GM18505 (cell line): ENCODE measurements at regions not wholly inside any gene's neighbourhood (a gene's known extent, or its start where the extent isn't known, plus 50 kb on each side); places are given as distances from the start of the nearest gene placed in this dataset.
"Not testable (repeated sequence)": the region's sequence is repeated elsewhere in the genome, so short reads cannot be mapped to it uniquely, and the experiment has no call there.

Experiments used
- ATAC-seq: cut with Tn5 transposase; IDR thresholded peaks from one replicate; pipeline ENCODE4 v1.9.1; 2021; ENCODE audit not compliant: unreplicated experiment
- POLR2A ChIP-seq: IDR thresholded peaks from 4 replicates; pipeline ENCODE4 v1.6.1; 2011; ENCODE audit warnings: borderline replicate concordance; ENCODE audit not compliant: insufficient read depth, insufficient read length; ENCODE audit errors: extremely low read depth

DNA sequence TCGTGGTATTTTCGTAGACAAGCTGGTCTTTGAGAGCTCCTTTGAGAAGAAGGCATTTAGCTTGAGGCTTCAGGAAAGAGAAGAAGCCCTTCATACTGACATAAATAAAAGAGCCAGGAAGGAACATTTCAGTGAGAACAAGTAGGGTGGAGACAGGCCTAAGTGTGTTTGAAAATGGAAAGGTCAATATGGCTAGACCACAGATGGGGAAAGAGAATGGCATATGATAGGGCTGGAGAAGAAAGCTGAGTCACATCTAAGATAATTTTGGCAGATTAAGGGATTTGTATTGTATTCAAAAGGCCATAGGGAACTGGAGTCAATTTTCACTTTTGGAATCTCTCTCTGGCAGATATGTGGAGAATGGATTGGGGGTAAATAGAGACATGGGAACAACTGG is 374.9 kb downstream of the TMEM38B start:
- TF ChIP-seq POLR2A = no peak
- ATAC-seq = no peak

DNA sequence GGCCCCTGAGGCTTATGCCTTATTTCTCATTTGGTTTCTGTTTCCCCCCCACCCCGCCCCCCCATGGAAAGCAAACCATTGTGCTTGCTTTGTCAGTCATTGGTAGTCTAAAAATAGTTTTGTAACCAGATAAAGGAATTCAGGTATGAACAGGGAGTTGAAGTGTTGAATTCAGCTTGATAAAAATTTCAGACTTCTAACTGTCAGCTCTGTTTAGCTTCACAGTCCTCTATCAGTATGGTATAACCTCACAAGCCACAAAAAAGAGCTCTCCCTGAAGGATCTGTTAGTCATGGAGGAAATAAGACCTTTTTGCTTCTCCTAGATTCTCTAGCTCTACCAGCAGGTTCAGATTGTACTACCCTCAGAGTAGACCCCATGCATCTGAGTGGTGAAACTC is 378.1 kb downstream of the TMEM38B start:
- ATAC-seq = no peak
- no peak for TF ChIP-seq POLR2A

DNA sequence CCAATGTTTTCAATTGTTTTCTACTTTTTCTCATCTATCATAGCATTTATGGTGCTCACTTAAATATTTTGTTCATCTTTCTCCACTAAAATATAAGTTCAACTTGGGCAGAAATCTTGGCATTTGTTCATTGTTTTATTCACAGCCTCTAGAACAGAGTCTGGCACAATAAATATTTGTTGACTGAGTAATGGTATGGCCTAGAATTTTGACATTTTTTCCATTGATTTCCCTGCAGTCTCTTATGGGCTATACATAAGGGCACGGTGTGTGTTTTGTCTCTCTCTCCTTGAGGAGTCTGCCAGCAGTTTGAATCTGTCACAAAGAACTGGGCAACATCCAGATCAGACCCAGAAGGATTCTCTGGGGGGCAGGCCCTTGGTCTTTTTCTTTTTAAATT is 379.7 kb downstream of the TMEM38B start:
- TF ChIP-seq POLR2A = no peak
- no peak for ATAC-seq

DNA sequence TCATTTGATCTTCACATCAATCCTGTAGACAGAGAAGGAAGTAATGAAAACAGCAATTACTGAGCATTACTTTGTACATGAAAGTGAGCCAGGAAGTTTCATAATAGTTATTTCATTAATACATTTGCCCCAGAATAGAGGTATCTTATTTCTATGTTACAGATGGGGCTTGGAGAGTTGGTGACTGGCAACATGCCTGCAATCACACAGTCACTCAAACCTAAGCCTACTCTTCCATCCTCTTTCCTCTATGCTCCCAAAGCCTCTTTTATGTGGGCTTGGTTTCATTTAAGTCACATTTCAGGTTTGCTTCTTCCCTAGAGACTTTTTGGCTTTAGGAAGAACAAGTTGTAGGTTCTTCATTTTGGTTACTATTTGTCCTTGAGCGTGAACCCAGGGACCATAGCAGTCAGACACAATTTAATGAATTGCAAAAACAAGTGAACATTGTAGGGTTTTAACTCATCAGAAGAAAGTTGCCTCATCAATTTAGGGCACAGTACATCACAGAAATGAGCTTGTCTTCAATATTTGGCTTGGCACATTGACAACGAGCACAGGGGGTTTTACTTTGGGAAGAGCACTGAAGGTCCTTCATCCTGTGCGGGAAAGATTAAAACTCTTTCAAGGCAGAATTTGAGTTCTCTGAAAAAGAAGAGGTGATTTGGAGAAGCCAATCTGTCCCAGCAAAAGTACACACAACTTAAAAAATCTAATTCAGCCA is 381.1 kb downstream of the TMEM38B start:
- no peak for TF ChIP-seq POLR2A

DNA sequence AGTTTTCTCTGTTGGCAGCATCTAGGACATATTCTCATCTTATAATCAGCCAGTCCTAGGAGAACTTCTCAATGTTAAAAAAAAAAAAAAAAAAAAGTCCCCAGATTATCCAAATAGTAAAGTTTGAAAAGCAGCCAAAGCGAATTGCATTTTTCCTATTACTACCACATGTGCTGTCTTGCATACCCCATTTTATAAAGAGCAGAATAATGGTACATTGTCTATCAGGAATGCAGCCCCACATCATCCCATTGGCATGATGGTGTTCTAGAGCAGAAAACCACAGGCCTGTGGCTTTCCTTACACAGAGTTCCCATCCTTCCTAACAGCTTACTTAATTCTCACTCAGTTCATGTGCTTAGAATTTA is 381.6 kb downstream of the TMEM38B start:
- TF ChIP-seq POLR2A = no peak

More for the DNA sequence above, 381.1 kb downstream of the TMEM38B start:
- ATAC-seq = no peak

DNA sequence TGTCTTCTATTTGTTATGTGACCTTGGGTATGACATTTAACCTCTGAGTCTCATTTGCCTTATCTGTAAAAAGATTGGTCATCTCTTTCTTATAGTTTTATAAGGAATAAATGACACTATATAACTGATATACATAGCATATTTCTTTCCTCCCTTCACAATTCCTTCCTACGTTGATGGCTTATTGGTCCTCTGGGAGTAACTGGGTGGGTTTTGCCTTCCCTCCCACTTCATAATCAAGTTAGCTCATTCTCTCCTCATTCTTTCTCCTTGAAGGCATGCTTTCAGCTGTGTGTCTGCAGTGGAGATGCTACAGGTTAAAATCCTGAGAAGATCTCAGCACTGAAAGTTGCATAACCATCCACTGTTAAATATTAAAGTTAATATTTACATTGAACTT is 382.4 kb downstream of the TMEM38B start:
- ATAC-seq = no peak
- no peak for TF ChIP-seq POLR2A

More for the DNA sequence above, 381.6 kb downstream of the TMEM38B start:
- ATAC-seq = no peak

DNA sequence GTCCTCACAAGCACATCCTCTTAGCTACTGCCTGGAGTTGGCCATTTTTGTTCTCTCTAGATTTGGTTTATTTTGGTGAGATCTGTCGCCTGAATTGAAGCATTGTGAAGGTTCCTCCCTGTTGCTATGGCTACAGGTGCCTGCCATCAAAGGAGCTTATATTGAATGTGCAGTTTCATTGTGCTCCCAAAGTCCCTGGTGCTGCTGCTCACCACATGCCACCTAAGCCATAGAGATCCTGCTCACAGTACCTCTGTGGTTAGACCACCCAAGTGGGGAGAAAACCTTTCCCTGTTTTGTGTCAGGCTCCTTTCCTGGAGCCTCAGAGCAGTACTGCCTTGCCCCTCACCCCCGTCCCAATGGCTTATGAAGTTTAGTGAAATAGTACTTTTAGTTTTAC is 383.4 kb downstream of the TMEM38B start:
- no peak for ATAC-seq
- no peak for TF ChIP-seq POLR2A

DNA sequence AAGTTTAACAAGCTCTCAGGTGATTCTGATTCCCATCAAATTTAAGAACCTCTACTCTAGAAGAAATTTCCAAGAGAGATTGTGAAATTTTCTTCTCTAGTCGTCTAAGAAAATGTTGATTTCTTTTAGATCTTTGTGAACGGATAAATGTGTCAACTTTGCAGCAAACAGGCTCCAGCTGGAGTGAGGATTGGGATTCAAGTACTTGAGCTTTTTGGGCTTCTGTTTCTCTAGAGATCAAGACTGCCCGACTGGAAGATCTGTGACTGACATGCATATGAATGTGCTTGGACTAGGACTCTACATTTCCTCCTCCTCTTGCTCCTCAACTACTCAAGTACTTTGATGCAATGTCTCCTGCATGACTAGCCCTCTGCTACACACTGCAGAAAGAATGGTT is 388.3 kb downstream of the TMEM38B start:
- no peak for ATAC-seq
- no peak for TF ChIP-seq POLR2A

DNA sequence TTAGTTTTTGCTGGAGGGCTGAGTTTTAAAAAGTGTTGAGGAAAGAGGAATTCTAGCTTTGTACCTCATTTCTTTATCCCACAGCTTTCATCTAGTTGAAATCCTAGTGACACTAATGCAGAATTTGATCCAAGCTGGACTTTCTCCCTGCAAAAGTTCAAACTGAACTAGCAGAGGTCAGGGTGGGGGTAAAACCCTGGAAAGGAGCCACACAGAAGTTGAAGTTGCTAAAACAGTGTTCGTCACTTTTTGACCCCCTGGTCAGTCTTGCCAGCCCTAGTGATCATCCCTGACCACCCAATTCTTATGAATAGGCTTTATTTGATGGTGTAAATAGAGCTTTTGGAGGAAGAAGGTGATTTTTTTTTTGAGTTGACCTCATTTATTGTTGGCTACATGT is 390.4 kb downstream of the TMEM38B start:
- no peak for TF ChIP-seq POLR2A
- ATAC-seq = no peak

DNA sequence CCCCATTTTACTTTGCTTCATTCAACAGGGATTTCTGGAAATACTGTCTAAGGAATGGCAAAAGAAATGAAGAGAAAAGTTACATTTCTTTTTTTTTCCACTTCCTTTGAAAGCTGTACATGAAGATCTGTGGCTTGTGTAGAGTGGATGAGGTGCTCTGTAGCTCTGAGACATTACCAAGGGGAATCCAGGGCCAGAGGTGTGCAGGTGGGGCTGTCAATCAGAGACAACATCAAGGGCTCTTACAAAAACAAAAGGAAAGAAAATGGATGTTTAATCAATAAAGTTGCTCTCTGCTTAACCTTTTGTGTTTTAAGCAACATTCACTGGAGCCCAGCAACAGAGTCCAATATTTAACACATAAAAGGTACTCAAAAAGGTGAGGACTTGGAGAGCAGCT is 391.1 kb downstream of the TMEM38B start:
- no peak for TF ChIP-seq POLR2A
- ATAC-seq = no peak

DNA sequence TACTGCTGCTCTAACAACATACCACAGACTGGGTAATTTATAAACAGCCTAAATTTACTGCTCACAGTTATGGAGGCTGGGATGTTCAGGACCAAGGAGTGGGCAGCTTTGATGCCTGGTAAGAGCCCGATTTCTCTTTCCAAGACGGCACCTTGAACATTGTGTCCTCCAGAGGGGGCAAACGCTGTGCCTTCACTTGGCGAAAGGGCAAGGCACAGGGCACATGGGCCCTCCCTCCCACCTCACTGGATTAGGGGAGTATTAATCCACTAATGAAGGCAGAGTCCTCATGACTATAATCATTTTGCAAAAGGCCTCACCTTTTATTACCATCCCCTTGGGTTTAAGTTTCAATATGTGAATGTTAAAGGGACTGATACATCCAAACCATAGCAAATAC is 397.7 kb downstream of the TMEM38B start:
- ATAC-seq = no peak
- no peak for TF ChIP-seq POLR2A

DNA sequence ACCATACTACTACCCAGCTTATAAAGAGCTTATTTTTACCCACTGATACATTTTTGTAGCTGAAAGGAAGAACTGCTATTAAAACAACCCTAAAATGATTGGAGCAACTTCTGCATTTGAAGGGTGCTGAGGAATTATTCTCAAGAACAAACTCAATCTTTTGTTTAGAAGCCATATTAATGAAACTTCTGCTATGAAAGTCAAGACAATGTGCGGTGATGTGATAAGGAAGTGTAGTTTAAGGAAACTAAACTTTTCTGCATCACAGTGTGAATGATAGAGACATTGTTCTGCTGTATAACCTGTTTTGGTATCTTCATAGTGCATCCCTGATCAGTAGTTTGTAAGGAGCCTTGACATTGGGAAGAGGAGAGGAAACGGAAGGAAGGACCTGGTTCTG is 408.5 kb downstream of the TMEM38B start:
- ATAC-seq = no peak
- no peak for TF ChIP-seq POLR2A

DNA sequence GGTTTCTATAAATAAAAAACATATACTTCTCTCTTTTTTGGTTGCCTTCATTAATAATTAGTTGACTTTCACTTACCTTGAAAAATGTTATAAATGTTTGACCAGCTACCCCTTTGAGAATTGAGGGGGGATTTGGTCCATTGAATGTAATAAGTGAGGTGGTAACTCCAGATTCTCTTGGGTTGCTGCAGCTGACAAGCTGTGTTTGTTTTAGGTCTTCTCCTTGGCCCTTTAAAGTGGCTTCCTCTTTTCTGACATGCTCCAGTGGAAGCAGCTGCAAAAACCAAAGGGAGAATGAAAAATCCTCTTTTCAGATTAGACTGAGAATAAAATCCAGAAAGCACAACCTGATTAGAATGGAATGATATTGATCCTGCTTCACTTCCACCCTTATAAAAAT is 410.5 kb downstream of the TMEM38B start:
- TF ChIP-seq POLR2A = no peak
- ATAC-seq = peak; percentile 63

DNA sequence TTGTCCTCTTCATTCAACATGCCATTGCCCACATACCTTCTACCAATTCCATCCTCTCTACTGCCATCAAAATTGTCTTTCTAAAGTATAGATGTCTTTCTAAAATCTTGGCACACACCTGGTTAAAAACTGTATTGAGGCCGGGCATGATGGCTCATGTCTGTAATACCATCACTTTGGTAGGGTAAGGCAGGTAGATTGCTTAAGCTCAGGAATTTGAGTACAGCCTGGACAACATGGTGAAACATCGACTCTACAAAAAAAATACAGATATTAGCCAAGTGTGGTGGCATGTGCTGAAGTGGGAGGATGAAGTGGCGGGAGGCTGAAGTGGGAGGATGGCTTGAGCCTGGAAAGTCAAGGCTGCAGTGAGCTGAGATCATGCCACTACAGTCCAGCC is 412.1 kb downstream of the TMEM38B start:
- TF ChIP-seq POLR2A = no peak

DNA sequence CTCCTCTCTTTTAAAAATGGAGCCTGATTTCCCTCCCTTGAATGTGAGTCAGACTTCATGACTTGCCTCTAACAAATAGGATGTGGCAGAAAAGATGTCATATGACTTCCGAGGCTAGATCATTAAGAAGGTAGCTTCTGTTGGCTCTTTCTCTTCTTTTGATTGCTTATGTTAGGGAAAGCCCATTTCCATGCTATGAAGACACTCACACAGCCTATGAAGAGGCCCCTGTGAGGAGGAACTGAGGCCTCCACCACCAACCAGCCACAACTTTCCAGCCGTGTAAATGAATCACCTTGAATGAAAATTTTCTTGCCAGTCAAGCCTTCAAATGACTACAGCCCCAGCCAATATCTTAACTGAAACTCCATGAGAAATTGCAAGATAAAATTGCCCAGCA is 413.4 kb downstream of the TMEM38B start:
- TF ChIP-seq POLR2A = no peak
- ATAC-seq = no peak

More for the DNA sequence above, 412.1 kb downstream of the TMEM38B start:
- ATAC-seq = no peak

DNA sequence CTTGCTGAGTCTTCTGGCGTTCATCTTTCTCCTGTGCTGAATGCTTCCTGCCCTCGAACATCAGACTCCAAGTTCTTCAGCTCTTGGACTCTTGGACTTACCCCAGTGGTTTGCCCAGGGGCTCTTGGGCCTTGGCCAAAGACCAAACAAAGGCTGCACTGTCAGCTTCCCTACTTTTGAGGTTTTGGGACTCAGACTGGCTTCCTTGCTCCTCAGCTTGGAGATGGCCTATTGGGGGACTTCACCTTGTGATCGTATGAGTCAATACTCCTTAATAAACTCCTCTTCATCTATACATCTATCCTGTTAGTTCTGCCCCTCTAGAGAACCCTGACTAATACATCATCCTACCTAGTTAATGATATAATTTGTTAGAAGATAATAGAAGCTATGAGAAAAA is 415.4 kb downstream of the TMEM38B start:
- ATAC-seq = not testable (repeated sequence)

DNA sequence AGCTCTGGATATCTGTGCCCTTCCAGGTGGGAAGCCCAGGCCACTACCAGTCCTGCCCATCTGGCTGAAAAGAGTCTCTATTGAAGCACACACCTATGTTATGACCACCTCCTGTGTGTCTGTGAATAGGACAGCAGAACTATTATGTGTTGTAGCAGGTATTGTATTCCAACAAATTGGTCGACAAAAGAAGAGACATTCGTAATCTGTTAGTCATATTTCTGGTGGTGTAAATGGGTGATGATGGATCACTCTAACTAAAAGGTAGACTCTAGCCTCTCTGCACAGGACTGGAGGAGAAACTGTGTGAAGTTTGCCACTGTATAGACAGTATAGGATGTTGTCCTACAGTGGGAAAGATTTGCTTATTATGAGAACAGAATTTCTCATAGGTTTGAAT is 416.1 kb downstream of the TMEM38B start:
- ATAC-seq = no peak
- no peak for TF ChIP-seq POLR2A
